Left lung (tissue), 4 donors: ENCODE measurements at regions not wholly inside any gene's neighbourhood (a gene's known extent, or its start where the extent isn't known, plus 50 kb on each side); places are given as distances from the start of the nearest gene placed in this dataset.
"Not testable (repeated sequence)": the region's sequence is repeated elsewhere in the genome, so short reads cannot be mapped to it uniquely, and the experiment has no call there.

ENCODE experiments used
- ATAC-seq: fragments of 200-7000 bp; cut with Tn5 transposase; one replicate; pipeline ENCODE4 v1.9.1; 2020; ENCODE audit warnings: moderate library complexity
- DNase-seq, 4 donors: peaks; one replicate each; pipeline ENCODE4 v3.0.0-alpha.2; 2013 to 2020
- H3K27ac ChIP-seq, 2 donors: fragments of 200-600 bp; sonication (generic) in 1 of 2; one replicate each; pipeline versions ENCODE4 v1.5.0 to v1.8.0; 2020 to 2021
- H3K27me3 ChIP-seq, 2 donors: fragments of 200-600 bp; sonication (generic) in 1 of 2; one replicate each; pipeline versions ENCODE4 v1.5.0 to v1.8.0; 2020 to 2021
- H3K36me3 ChIP-seq, 2 donors: fragments of 200-600 bp; sonication (generic) in 1 of 2; one replicate each; pipeline versions ENCODE4 v1.5.0 to v1.8.0; 2020 to 2021
- H3K4me1 ChIP-seq, 2 donors: fragments of 200-600 bp; one replicate each; pipeline ENCODE4 v1.8.0; 2021
- H3K4me3 ChIP-seq, 2 donors: fragments of 200-600 bp; sonication (generic) in 1 of 2; one replicate each; pipeline versions ENCODE4 v1.5.0 to v1.8.0; 2020 to 2021; ENCODE audit warnings: mild to moderate bottlenecking in 1 of 2
- H3K9me3 ChIP-seq, 2 donors: fragments of 200-600 bp; sonication (generic) in 1 of 2; one replicate each; pipeline versions ENCODE4 v1.5.0 to v1.8.0; 2020 to 2021
- CTCF ChIP-seq, 2 donors: fragments of 200-600 bp; sonication (generic) in 1 of 2; IDR thresholded peaks; one replicate each; pipeline versions ENCODE4 v1.5.0 to v1.8.0; 2021; ENCODE audit warnings: antibody characterized with exemption in 2 of 2
- intact Hi-C, 2 donors: fragments of 100-400 bp; cut with DNase I; formaldehyde crosslinking; loops; one replicate each; pipeline versions ENCODE4 v1.11.2 to v1.14.2; 2022
- donor health status: DM: no; HTN: yes; CAD: no.
- donor health status: DM: no; HTN: no; CAD: no.

- H3K36me3 ChIP-seq, result no peaks in the 10 kb centered on the region
- no peak overlapping the region for H3K4me3 ChIP-seq
- H3K27ac ChIP-seq, result no peak overlapping the region
- no peaks in the 10 kb centered on the region for H3K4me1 ChIP-seq
- H3K27me3 ChIP-seq, result no peaks in the 10 kb centered on the region
- H3K9me3 ChIP-seq, result no peaks in the 10 kb centered on the region
- ATAC-seq (no peak), DNase-seq (no peak)
- TF ChIP-seq CTCF (IDR thresholded peaks at IDR 0.05), result no peak
- intact Hi-C loops, result no loop called here
Observed at GRCh38 chr5:57002959-57003485, 51.1 kb upstream of the MIER3 start.

DNA sequence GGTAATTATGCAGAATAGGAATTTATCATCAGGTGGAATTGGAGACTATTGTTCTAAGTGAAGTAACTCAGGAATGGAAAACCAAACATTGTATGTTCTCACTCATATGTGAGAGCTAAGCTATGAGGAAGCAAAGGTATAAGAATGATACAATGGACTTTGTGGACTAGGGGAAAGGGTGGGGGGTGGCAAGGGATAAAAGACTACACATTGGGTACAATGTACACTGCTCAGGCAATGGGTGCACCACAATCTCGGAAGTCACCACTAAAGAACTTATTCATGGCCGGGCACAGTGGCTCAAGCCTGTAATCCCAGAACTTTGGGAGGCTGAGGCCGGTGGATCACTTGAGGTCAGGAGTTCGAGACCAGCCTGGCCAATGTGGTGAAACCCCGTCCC lies 51.6 kb upstream of the MIER3 start:
- H3K27me3 ChIP-seq, H3K36me3 ChIP-seq, H3K4me1 ChIP-seq, DNase-seq, ATAC-seq, H3K9me3 ChIP-seq, H3K4me3 ChIP-seq, intact Hi-C loops, H3K27ac ChIP-seq: not testable (repeated sequence)

- no peak for DNase-seq
- Histone ChIP-seq H3K27ac (no peak overlapping the region), H3K4me3 (no peak overlapping the region), H3K27me3 (no peaks in the 10 kb centered on the region), H3K4me1 (no peaks in the 10 kb centered on the region), H3K9me3 (no peaks in the 10 kb centered on the region), H3K36me3 (no peaks in the 10 kb centered on the region)
- no peak for TF ChIP-seq CTCF (IDR thresholded peaks at IDR 0.05)
- intact Hi-C loops, result no loop called here
- no peak for ATAC-seq
Observed at GRCh38 chr5:57004800-57005199, 52.9 kb upstream of the MIER3 start.

- H3K27ac ChIP-seq, result no peak overlapping the region
- H3K4me3 ChIP-seq, result no peak overlapping the region
- H3K36me3 ChIP-seq, result no peaks in the 10 kb centered on the region
- ATAC-seq, result no peak
- H3K4me1 ChIP-seq, result no peaks in the 10 kb centered on the region
- DNase-seq, result no peak
- no peaks in the 10 kb centered on the region for H3K27me3 ChIP-seq
- H3K9me3 ChIP-seq, result no peaks in the 10 kb centered on the region
- intact Hi-C loops, result no loop called here
- no peak for TF ChIP-seq CTCF (IDR thresholded peaks at IDR 0.05)
Observed at GRCh38 chr5:57007344-57007743, 55.4 kb upstream of the MIER3 start.

DNA sequence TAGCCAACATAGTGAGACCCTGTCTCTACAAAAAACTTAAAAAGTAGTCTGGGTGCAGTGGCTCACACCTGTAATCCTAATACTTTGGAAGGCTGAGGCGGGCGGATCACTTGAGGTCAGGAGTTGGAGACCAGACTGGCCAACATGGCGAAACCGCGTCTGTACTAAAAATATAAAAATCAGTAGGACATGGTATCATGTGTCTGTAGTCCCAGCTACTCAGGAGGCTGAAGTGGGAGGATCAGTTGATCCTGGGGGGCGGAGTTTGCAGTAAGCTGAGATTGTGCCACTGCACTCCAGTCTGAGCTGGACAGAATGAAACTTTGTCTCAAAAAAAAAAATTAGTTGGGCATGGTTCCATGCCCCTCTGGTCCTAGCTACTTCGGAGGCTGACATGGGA lies 57.9 kb upstream of the MIER3 start:
- no peak for ATAC-seq
- Histone ChIP-seq H3K9me3 (no peaks in the 10 kb centered on the region), H3K36me3 (no peaks in the 10 kb centered on the region), H3K4me3 (no peak overlapping the region), H3K27ac (no peak overlapping the region), H3K27me3 (no peaks in the 10 kb centered on the region), H3K4me1 (no peaks in the 10 kb centered on the region)
- intact Hi-C loops, result no loop called here
- TF ChIP-seq CTCF (IDR thresholded peaks at IDR 0.05), result no peak
- DNase-seq, result no peak

- Histone ChIP-seq H3K27me3 (no peaks in the 10 kb centered on the region), H3K4me1 (no peaks in the 10 kb centered on the region), H3K9me3 (no peaks in the 10 kb centered on the region), H3K27ac (no peak overlapping the region), H3K36me3 (no peaks in the 10 kb centered on the region), H3K4me3 (no peak overlapping the region)
- ATAC-seq (no peak), DNase-seq (no peak)
- intact Hi-C loops, result no loop called here
- TF ChIP-seq CTCF (IDR thresholded peaks at IDR 0.05), result no peak
Observed at GRCh38 chr5:57010786-57011185, 58.9 kb upstream of the MIER3 start.
